ENCODE measurements at regions not wholly inside any gene's neighbourhood (a gene's known extent, or its start where the extent isn't known, plus 50 kb on each side); places are given as distances from the start of the nearest gene placed in this dataset.

DNA sequence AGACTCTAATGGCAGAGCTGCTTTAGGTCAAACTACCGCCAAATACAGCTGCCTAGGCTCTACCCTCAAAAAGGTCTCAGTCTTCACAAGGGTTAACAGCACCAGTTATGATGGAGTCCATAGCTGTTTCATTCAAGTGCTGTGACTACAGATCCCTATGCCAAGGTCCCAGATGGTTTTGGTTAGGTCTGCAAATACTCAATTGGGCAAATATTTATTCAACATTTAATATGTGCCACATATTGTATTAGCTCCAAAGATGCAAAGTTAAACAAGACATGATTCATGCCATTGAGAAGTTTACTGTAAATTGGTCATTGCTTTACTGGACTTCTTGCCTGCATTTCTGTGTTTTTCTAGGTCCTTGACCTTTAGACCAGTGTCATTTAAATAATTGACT, 55.8 kb upstream of the TFAP2D start:
- no peaks in the 10 kb centered on the region for H3K36me3 ChIP-seq (ENCODE audit: insufficient read depth, low read length)
- no peaks in the 10 kb centered on the region for H3K9me3 ChIP-seq (ENCODE audit: insufficient read depth, low read depth, low read length)
- H3K4me2 ChIP-seq (ENCODE audit: low read depth, low read length, poor library complexity, severe bottlenecking): no peak overlapping the region
- H3F3A ChIP-seq (ENCODE audit: low read depth): no peaks in the 10 kb centered on the region
- no peak overlapping the region for H3K9ac ChIP-seq (ENCODE audit: low read depth, low read length, poor library complexity, severe bottlenecking)
- H3K9me2 ChIP-seq (replicated peaks; ENCODE audit: low read depth, low read length): no peaks in the 10 kb centered on the region
- no peak for TF ChIP-seq EZH2phosphoT487 (IDR thresholded peaks at IDR 0.05; ENCODE audit: borderline replicate concordance)
- TF ChIP-seq, protein P1, sequence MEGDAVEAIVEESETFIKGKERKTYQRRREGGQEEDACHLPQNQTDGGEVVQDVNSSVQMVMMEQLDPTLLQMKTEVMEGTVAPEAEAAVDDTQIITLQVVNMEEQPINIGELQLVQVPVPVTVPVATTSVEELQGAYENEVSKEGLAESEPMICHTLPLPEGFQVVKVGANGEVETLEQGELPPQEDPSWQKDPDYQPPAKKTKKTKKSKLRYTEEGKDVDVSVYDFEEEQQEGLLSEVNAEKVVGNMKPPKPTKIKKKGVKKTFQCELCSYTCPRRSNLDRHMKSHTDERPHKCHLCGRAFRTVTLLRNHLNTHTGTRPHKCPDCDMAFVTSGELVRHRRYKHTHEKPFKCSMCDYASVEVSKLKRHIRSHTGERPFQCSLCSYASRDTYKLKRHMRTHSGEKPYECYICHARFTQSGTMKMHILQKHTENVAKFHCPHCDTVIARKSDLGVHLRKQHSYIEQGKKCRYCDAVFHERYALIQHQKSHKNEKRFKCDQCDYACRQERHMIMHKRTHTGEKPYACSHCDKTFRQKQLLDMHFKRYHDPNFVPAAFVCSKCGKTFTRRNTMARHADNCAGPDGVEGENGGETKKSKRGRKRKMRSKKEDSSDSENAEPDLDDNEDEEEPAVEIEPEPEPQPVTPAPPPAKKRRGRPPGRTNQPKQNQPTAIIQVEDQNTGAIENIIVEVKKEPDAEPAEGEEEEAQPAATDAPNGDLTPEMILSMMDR (conservative IDR thresholded peaks at IDR 0.05; ENCODE audit: low read length): no peak
- no peaks in the 10 kb centered on the region for H3K79me2 ChIP-seq (ENCODE audit: insufficient read depth, low read length)
- no peaks in the 10 kb centered on the region for H3K4me1 ChIP-seq (ENCODE audit: insufficient read depth, low read length, poor library complexity, severe bottlenecking)
- no peak overlapping the region for H2AFZ ChIP-seq (ENCODE audit: low read length)
- H4K20me1 ChIP-seq (ENCODE audit: insufficient read depth, low read length, poor library complexity, severe bottlenecking): no peaks in the 10 kb centered on the region
- H3K27me3 ChIP-seq (ENCODE audit: insufficient read depth, low read length, poor library complexity, severe bottlenecking): no peaks in the 10 kb centered on the region
- no peak overlapping the region for H3K4me3 ChIP-seq (ENCODE audit: low read length, poor library complexity, severe bottlenecking)

DNA sequence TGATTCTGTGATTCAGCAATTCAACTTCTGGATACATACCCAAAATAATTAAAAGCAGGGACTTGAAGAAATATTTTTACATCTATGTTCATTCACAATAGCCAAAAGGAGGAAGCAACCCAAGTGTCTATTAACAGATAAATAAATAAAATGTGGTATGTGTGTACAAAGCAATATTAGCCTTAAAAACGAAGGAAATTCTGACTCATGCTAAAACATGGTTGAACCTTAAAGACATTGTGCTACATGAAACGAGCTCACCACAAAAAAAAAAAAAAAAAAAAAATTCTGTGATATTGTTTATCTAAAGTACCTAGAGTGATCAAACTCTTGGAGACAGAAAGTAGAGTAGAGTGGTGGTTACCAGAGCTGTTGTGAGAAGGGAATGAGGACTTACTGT, 54.8 kb upstream of the TFAP2D start:
- TF ChIP-seq, protein P1 (conservative IDR thresholded peaks at IDR 0.05; ENCODE audit: low read length): no peak
- TF ChIP-seq EZH2phosphoT487 (IDR thresholded peaks at IDR 0.05; ENCODE audit: borderline replicate concordance): no peak
- Histone ChIP-seq H3K4me1 (ENCODE audit: insufficient read depth, low read length, poor library complexity, severe bottlenecking) (no peaks in the 10 kb centered on the region), H3K4me2 (ENCODE audit: low read depth, low read length, poor library complexity, severe bottlenecking) (no peak overlapping the region), H3K36me3 (ENCODE audit: insufficient read depth, low read length) (no peaks in the 10 kb centered on the region), H3K4me3 (ENCODE audit: low read length, poor library complexity, severe bottlenecking) (no peak overlapping the region), H3K9me3 (ENCODE audit: insufficient read depth, low read depth, low read length) (no peaks in the 10 kb centered on the region), H3K9ac (ENCODE audit: low read depth, low read length, poor library complexity, severe bottlenecking) (no peak overlapping the region), H3F3A (ENCODE audit: low read depth) (no peaks in the 10 kb centered on the region), H2AFZ (ENCODE audit: low read length) (no peak overlapping the region), H3K9me2 (replicated peaks; ENCODE audit: low read depth, low read length) (no peaks in the 10 kb centered on the region), H3K27me3 (ENCODE audit: insufficient read depth, low read length, poor library complexity, severe bottlenecking) (no peaks in the 10 kb centered on the region), H3K79me2 (ENCODE audit: insufficient read depth, low read length) (no peaks in the 10 kb centered on the region), H4K20me1 (ENCODE audit: insufficient read depth, low read length, poor library complexity, severe bottlenecking) (no peaks in the 10 kb centered on the region)

DNA sequence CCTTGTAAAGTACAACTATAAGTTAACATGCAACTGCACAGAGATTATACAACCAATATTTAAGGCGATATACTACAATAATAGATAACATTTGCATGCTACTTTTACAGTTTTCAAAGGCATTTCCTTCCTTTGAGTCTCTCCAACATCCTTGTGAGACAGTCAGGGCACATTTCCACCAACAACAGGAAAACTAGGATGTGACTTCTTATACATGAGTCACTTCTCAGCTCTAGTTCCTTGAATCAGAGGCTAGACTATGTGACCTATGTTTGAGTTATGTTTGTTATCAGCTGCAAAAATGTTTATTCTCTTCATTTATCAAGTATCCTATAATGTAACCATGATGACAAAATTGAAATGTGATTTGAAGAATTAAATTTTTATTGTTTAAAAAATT, 51.7 kb upstream of the TFAP2D start:
- Histone ChIP-seq H3K9ac (ENCODE audit: low read depth, low read length, poor library complexity, severe bottlenecking) (no peak overlapping the region), H3K79me2 (ENCODE audit: insufficient read depth, low read length) (no peaks in the 10 kb centered on the region), H3K27me3 (ENCODE audit: insufficient read depth, low read length, poor library complexity, severe bottlenecking) (no peaks in the 10 kb centered on the region), H3K4me3 (ENCODE audit: low read length, poor library complexity, severe bottlenecking) (no peak overlapping the region), H3K4me2 (ENCODE audit: low read depth, low read length, poor library complexity, severe bottlenecking) (no peak overlapping the region), H4K20me1 (ENCODE audit: insufficient read depth, low read length, poor library complexity, severe bottlenecking) (no peaks in the 10 kb centered on the region), H3K4me1 (ENCODE audit: insufficient read depth, low read length, poor library complexity, severe bottlenecking) (no peaks in the 10 kb centered on the region), H3F3A (ENCODE audit: low read depth) (no peaks in the 10 kb centered on the region), H3K9me3 (ENCODE audit: insufficient read depth, low read depth, low read length) (no peaks in the 10 kb centered on the region), H3K9me2 (replicated peaks; ENCODE audit: low read depth, low read length) (no peaks in the 10 kb centered on the region), H3K36me3 (ENCODE audit: insufficient read depth, low read length) (no peaks in the 10 kb centered on the region), H2AFZ (ENCODE audit: low read length) (no peak overlapping the region)
- TF ChIP-seq EZH2phosphoT487 (IDR thresholded peaks at IDR 0.05; ENCODE audit: borderline replicate concordance): no peak
- TF ChIP-seq, protein P1 (conservative IDR thresholded peaks at IDR 0.05; ENCODE audit: low read length): no peak

All from Loucy (cell line).